Amniotic stem cell (primary cell): ENCODE measurements at regions not wholly inside any gene's neighbourhood (a gene's known extent, or its start where the extent isn't known, plus 50 kb on each side); places are given as distances from the start of the nearest gene placed in this dataset.

Experiments used
- DNase-seq: peaks from one replicate; lab custom pipeline; 2025; lab: John Stamatoyannopoulos, UW

- peak; percentile 30 for DNase-seq
Measured at GRCh38 chr10:62626817-62627216, 177.7 kb upstream of the ADO start.

- DNase-seq, result no peak
Measured at GRCh38 chr10:62627983-62628382, 176.5 kb upstream of the ADO start.

- no peak for DNase-seq
Measured at GRCh38 chr10:62631241-62631640, 173.3 kb upstream of the ADO start.

- DNase-seq, result no peak
Measured at GRCh38 chr10:62632071-62632809, 172.3 kb upstream of the ADO start.

GRCh38 chr10:62633976-62634375, 170.5 kb upstream of the ADO start:
- DNase-seq, result no peak

DNA sequence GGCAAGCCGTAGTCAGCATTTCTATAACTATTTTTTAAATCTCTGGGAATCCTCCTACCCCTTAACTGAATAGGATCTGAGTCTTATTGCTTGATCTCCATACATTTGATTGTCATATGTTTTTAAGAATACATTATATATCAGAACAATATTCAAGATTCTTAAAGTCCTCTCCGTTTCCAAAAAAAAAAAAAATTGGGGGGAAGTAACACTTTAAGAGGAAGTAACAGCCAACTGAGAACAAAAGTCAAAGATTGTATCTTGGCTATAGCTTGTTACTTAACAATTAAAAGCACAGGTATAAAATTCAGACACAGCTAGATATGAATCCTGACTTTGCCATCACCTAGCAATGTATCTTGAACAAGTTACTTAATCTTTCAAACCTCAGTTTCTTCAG, 169.9 kb upstream of the ADO start:
- DNase-seq, result no peak

- DNase-seq, result no peak
Measured at GRCh38 chr10:62635127-62635526, 169.4 kb upstream of the ADO start.

- DNase-seq, result no peak
Measured at GRCh38 chr10:62636825-62637248, 167.7 kb upstream of the ADO start.

GRCh38 chr10:62637249-62638061, 167.1 kb upstream of the ADO start:
- no peak for DNase-seq

- no peak for DNase-seq
Measured at GRCh38 chr10:62638062-62638477, 166.4 kb upstream of the ADO start.

DNA sequence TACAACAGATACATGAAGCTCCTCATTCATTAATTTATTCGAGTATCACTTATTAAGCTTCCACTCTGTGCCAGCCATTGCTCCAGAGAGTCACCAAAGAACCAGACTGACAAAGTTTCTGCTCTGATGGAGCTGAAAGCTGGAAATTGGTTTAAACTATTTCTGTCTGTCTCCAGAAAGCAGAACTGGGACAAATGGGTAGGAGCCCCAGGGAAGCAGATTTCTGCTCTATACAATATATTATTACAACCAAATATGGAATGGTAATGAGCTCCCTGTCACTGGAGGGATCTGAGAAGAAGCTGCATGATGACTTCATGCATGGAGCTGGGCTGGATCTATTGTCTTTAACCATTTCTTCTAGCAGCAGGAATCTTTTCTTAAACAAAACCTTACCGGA, 165.4 kb upstream of the ADO start:
- DNase-seq, result no peak

DNA sequence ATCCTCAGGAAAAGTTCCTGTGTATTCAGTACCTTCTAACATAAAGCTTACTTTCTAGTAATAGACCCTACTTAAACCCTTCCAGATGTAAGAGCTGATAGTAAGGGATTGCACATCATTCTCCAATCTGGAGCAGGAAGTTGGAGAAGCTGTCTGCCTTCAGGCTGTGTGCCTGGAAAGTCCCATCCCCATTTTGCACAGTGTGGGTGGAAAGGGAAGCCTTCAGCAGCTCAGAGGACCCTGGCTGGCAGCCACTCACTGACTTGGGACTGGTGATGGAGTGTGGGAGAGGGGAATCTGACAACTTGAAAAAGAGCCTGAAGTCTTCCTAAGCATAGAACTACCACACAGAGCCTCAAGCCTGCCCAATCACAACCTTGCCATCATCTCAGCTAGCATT, 164.1 kb upstream of the ADO start:
- DNase-seq, result no peak

- no peak for DNase-seq
Measured at GRCh38 chr10:62643606-62644587, 160.6 kb upstream of the ADO start.

DNA sequence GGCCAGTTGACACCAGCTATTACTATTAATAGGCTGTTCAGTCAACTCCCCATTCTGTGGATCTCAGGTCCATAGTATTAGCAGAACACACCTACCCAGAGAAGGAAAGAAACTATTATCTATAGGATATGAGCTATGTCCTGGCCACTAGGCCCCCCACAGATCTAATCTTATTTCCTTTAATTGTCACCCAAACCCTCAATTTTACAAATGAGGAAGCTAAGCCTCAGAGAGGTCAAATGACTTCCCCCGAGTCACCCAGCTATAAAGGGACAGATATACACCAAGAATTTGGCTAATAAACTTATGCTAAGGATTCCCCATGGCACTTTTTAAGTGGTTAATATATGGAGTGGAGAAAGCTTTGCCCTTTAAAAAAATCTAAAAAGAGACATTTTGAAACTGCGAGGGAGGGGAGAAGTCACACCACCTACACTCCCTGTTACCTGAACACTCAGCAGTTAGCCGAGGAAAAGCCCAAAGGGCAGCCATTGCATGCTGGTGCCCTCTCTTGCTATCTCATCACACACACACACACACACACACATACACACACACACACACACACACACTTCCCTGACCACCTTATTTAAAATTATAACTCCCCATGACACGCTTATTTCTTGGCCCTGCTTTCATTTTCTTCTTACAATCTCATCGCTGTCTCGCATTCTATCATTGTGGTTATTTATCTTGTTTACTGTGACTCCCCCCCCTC, 157.0 kb upstream of the ADO start:
- DNase-seq, result no peak

DNA sequence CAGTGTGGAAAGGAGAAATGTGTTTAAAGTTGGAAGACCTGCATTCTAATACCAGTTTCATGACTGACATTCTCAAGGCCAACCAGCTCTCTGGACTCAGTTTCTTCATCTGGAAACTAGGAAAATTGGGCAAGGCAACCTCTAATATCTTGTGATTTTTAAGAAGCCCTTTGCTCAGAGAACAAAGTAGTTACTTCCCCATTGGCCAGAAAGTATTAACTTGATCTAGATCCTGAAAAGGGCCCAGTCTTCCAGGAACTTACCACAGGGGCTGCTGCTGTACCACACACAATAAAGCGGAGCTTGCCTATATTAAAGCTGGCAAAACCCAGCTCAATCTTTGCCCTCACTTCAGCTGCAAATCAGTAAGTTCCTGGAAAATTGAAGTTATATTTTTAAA, 155.6 kb upstream of the ADO start:
- DNase-seq, result no peak

DNA sequence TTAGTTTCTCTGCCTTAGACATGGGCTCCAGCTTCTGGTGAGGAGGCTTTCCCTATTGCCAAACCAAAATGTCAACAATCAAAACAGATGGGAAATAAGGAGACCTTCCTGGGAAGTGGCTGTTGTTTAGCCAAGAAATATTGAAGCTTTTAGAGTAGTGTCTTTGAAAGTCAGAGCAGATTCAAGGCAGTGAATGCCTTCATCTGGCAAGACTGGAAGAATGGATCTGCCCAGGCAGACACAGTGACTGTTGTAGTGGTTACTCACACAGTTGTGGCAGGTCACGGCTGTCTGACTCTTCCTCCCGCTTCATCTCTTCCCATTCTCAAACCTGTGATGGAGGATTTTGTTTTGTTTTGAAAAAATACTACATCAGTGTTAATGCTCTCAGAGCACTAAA, 154.1 kb upstream of the ADO start:
- no peak for DNase-seq

DNA sequence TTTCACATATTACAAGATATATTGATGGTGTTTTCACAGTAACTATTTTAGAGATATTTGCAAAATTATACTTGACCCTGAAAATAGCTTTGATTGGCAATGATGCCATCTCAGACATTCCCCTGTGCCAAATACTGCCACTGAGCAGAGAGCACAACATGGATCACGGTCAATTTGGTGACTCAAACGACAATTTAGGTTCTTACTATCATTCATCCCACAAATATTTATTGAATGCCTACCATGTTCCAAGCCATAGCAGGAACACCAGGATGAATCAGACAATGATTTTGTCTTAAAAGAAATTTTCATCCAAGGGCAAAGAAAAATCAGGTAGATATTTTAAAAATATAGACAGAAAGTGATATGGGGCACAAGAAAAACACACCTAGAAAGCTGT, 153.2 kb upstream of the ADO start:
- no peak for DNase-seq

DNA sequence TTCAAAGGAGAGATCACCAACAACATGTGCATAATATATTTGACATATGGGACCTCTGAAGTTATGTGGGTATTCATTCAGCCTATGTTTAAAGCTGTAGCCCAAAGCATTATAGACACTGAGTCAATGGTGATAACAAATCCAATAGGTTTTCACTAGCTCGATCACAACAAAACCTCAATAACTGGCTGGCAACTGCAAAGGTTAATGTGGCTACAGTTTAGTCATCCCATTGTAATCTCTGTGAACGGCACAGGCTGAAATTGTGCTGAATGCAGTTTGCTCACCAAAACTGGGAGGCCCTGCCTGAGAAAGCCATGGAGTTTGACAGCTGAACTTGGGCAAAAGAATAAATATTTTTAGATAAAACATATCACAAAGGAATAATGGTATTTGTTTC, 152.4 kb upstream of the ADO start:
- no peak for DNase-seq

DNA sequence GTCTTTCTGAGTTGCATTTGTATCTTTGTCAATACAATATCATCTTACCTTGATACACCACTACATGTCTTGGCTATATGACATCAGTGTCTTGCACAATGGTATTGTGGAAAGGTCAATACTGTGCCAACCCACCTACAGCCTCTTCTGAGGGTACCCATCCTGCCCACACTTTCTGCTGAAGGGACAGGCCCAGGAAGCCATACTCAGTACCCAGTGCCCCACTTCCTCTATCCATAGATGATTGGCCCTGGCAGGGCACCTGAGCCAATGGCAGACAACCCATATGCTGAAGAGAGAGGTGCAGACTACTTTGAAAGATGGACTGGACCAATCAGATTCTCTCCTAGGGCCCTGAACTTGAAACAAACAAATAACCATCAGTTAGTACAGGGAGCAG, 152.0 kb upstream of the ADO start:
- no peak for DNase-seq

DNA sequence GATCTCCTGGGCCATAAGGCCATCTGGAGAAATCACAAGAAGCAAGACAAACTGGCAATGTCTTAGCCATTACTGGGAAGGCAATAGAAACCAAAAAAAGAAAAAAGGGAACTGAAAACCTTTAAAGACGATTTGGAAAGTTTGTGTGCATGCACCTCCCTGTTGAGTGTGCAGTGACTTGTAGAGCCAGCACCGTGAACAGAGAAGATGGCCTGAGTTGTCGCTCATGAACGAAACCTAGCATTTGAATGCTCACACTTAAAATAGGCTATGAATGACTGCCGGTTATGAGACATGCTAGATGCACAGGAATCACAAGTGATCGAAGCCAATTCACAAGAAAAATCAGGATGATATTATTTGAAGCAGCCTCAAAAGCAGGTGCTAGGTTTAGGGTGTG, 151.3 kb upstream of the ADO start:
- DNase-seq, result no peak

GRCh38 chr10:62654966-62655336, 149.6 kb upstream of the ADO start:
- DNase-seq, result no peak
